ENCODE measurements at regions not wholly inside any gene's neighbourhood (a gene's known extent, or its start where the extent isn't known, plus 50 kb on each side); places are given as distances from the start of the nearest gene placed in this dataset.

DNA sequence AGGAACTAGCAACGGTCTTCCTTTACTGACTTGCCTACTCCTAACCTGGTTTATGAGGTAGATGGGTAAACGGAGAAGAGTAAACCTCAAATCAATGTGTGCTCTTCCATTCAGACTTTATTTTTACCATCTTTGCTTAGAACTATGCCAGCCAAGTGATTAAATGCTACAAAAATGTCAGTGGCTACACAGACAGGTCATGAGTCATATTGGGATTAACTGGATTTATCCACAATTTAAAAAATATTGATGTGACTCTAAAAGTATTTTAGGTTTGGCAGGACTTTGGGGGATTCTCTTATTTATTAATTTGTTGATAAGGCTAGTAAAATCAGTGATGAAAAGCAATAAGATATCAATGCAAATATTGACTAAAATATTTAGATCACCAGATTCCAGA, 275.0 kb downstream of the PLK2 start:
- no peak for TF ChIP-seq EZH2 (IDR thresholded peaks at IDR 0.05; ENCODE audit: low read length)
- TF ChIP-seq, protein P1, sequence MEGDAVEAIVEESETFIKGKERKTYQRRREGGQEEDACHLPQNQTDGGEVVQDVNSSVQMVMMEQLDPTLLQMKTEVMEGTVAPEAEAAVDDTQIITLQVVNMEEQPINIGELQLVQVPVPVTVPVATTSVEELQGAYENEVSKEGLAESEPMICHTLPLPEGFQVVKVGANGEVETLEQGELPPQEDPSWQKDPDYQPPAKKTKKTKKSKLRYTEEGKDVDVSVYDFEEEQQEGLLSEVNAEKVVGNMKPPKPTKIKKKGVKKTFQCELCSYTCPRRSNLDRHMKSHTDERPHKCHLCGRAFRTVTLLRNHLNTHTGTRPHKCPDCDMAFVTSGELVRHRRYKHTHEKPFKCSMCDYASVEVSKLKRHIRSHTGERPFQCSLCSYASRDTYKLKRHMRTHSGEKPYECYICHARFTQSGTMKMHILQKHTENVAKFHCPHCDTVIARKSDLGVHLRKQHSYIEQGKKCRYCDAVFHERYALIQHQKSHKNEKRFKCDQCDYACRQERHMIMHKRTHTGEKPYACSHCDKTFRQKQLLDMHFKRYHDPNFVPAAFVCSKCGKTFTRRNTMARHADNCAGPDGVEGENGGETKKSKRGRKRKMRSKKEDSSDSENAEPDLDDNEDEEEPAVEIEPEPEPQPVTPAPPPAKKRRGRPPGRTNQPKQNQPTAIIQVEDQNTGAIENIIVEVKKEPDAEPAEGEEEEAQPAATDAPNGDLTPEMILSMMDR (optimal IDR thresholded peaks at IDR 0.05 in 1 of 3, IDR thresholded peaks at IDR 0.05 in 1 of 3, conservative IDR thresholded peaks at IDR 0.05 in 1 of 3; ENCODE audit: extremely low read depth in 1 of 3, insufficient read depth in 2 of 3, low read length in 3 of 3) = no peak
